ENCODE measurements at regions not wholly inside any gene's neighbourhood (a gene's known extent, or its start where the extent isn't known, plus 50 kb on each side); places are given as distances from the start of the nearest gene placed in this dataset.

DNA sequence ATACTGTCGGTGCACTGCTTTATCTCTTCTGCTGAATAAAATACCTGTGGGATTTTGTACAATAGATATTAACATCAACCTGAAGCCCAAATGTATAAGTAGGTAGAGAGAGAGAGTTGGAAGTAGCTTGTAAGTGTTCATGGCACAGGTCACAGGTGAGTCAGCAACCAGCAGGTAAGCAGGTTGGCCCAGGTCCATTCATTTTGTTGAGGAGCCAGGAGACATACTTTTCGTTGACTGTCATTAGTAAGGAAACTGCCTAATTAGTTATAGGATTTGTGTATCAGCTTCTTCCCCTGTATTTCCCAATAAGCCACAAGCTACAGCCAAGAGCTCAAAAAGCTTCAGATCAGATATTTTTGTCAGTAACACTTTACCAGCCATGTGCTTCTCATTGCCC, 650.8 kb downstream of the IRX1 start:
- TF ChIP-seq CTCF (IDR thresholded peaks at IDR 0.05) (no peak), POLR2A (IDR thresholded peaks at IDR 0.05) (no peak)

Measured in prostate gland (tissue), 2 donors.